ENCODE measurements at regions not wholly inside any gene's neighbourhood (a gene's known extent, or its start where the extent isn't known, plus 50 kb on each side); places are given as distances from the start of the nearest gene placed in this dataset.

DNA sequence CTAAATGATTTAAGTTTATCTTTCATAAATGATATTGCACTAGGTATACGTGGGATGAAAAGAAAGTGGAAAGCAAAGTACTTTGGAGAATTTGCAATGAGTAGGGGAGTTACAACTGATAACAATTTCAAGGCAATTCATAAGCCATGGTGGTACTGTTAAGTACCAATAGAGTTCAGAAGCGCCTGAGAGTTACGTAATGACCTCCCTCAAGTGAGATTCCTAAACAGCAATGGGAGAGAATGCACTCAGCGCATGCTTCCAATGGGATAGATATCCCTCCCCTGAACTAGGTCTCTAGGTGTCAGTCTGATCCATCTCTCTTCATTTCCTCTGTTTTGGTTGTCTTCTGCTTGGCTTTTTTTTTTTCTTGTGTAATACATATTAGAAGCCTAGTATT is 249.3 kb downstream of the NNT start:
- TF ChIP-seq RARG (CRISPR knock-in tag; IDR thresholded peaks at IDR 0.05; ENCODE audit: low read depth) (no peak), ZNF3 (CRISPR knock-in tag; IDR thresholded peaks at IDR 0.05) (no peak)

Measured in HepG2 (cell line).